Activated naive CD4-positive, alpha-beta T cell treated with Interleukin-2 at 50 U/mL for 16 hours (primary cell): ENCODE measurements at regions not wholly inside any gene's neighbourhood (a gene's known extent, or its start where the extent isn't known, plus 50 kb on each side); places are given as distances from the start of the nearest gene placed in this dataset.

Source experiments
- DNase-seq: peaks from one replicate; pipeline ENCODE4 v3.0.0-alpha.2; 2020

DNA sequence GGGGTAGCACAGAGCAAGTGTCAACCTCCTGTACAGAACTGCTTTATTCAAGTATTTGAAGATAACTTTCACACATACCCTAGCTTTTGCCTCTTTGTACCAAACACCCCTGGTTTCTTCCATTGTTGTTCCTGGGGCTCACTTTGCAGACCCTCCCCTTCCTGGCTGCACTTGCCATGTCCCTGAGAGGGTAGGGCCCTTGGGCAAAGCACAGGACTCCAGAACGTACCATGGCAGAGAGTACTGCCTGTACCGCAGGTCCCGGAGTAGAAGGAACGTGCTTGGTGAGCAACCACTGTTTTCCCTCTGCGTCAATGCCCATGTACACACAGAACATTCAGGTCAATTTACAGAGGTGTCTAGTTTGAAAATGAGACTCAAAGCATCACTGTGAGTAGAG lies 290.4 kb downstream of the EN1 start:
- no peak for DNase-seq

- no peak for DNase-seq
Measured at GRCh38 chr2:118554616-118555015, 292.8 kb downstream of the EN1 start.

DNA sequence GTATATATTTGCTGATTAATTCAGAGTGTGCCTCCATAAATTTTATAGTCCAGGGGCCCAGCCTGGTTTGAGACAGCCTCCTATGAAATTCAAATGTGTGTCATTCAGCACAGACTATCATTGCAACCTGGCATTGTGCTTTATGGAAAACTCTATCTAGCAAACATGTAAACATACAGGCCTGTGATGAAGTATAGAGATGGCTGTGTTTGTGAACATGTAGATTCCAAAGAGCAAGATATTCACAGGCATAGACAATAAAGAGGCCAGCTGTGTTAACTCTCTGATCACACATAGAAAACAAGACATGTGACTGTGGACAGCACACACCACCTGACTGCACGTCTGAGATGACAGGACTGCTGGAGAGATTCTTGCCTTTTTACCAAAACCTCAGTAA lies 297.9 kb downstream of the EN1 start:
- DNase-seq: no peak

GRCh38 chr2:118548880-118549488 lies 298.5 kb downstream of the EN1 start:
- no peak for DNase-seq

DNA sequence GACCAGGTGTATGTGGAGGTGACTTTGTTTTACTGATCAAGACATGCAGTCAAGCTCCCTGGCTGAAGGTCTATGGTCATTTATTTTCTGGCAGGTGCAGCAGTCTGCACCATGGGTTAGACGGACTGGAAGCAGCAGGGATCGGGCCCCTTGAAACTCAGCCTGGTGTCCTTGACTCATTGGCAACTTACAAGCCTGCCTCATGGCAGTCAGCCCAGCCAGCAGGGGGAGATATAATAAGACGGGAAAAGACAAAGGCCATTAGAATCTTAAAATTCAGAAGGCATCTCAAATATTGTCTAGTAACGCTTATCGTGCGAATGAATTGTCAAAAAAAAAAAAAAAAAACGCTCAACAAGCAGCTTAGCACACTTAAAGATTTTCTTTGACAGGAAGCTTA lies 308.2 kb downstream of the EN1 start:
- DNase-seq: no peak

DNA sequence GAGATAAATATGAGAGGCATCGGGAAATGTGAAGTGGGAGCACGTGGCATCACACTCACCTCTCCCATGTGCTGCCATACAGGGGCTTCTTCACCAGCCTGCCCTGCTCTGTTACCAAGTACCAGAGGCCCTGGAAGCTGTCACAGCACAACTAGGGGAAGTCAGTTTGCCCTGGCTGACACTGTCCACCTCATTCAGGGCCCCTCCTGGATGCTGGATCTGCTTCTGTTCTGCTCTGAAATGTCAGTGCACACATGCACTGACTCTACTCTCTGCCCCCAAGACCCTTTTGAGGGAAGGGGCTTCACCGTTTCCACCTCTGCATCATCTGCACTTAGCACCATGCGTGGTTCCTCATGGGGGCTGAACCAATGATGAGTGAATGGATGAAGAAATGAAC lies 311.1 kb downstream of the EN1 start:
- DNase-seq: no peak

- no peak for DNase-seq
Measured at GRCh38 chr2:118535818-118536212, 311.6 kb downstream of the EN1 start.

- no peak for DNase-seq
Measured at GRCh38 chr2:118535171-118535817, 312.2 kb downstream of the EN1 start.

DNA sequence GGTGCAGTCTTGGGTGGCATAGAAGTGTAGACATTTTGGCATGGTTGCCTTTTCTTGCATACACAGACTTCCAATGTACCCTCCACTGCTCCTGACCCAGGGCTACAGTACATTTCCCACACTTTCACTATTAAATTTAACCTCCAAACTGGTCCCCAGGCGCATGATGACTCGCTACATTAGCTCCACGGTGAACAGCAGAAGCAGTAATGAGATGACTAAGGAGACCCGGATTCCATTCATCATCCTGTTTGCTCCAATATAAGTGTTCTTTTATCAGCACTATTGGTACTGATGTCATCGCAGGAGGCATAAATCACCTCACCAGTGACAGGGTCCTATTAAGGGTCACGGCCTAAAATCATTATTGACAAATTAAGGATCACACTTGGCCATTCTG lies 316.5 kb downstream of the EN1 start:
- DNase-seq: no peak

DNA sequence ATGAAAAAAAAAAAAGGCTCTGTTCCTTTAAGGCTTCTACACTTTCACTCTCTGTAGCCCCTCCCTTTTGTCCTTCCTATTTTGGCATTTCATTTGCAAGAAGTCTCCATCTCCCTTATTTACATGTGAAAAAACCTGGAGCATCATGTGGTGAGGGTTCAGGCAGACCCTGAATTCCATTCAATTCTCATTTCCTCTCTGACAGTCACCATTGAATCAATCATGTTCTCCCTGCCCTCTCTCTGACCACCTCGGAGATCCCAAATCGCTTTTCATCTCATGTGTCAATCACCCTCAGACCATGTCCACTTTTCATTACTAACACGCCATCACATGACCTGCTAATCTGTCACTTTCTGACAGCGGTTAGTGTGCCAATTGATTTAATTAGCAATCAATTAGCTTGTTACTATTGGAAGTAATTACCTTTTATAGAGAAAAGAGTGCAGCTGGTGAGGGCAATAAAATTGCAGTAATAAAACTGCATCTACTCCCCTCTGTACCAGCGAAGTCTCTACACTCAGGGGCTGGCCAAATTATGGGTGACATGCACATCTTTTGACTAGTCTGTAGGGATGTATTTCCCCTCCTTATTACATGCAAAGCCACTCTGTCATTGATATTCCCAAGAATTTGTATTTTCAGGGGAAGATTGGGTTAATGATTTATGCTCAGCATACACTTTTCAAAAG lies 317.4 kb downstream of the EN1 start:
- DNase-seq: no peak

DNA sequence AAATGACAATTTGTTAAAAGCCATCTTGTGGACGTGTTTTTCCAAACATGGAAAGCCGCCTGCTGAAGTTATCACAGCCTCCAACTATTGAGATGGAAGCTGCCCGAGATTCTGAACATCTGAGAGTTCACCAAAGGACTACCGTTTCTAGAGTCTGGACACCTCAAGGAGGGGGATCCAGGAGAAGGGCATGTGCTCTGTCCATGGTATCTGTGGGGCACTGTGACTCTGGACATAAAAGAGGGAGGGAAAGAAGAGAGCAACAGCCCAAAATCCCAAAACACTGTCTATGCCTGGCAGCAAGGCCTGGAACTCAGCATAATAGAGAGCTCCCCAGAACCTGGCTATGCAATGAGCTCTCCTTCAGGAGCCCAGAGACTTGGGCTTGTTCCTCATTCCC lies 319.9 kb downstream of the EN1 start:
- no peak for DNase-seq

GRCh38 chr2:118525346-118525745 lies 322.1 kb downstream of the EN1 start:
- no peak for DNase-seq

DNA sequence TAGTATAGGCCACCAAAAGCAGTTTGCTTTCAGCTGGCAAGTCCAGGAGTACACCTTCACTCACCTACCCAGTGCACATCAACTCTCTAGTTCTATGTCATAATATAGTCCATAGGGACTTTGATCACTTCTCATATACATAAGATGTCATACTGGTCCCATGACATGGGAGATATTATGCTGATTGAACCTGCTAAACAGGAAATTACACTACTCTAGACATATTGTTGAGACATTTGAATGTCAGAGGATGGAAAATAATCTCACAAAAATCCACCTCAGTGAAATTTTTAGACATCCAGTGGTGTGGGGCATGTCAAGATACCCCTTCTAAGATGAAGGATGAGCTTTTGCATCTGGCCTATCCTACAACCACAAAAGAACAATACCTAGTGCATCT lies 322.5 kb downstream of the EN1 start:
- DNase-seq: no peak

DNA sequence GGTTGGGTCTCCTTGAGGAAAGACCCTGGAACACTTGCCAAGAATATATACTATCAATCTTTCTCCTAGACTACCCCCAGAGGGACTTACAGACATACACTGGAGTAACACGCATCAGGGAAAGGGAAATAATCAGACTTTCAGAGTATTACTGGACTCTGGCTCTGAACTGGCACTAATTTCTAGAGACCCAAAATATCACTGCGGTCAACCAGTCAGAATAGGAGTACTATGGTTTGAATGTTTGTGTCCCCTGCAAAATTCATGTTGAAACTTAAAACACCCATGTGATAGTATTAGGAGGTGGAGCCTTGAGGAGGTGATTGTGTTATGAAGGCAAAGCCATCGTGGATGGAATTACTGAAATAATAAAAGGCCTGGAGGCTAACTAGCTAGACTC lies 323.7 kb downstream of the EN1 start:
- DNase-seq: no peak

GRCh38 chr2:118521960-118522359 lies 325.5 kb downstream of the EN1 start:
- DNase-seq: no peak

GRCh38 chr2:118521272-118521671 lies 326.2 kb downstream of the EN1 start:
- DNase-seq: no peak

DNA sequence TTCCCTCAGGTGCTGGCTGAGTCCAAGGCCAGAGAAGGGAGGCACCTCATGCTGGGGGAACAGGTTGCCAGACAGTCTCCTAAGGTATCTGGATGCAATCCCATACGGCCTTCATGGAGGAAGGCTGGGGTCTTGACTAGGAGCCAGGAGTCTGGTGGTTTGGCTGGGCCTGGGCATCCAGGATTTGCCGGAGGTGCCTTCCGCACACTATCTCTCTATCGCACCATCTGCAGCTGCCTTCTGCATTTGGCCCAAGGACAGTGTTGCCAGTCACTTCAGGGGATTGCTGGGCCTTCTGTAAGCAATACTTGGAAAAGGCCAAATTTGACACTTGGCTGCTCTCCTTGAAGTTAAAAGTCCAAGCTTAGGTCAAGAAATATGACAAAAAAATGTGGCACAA lies 327.2 kb downstream of the EN1 start:
- DNase-seq: no peak

DNA sequence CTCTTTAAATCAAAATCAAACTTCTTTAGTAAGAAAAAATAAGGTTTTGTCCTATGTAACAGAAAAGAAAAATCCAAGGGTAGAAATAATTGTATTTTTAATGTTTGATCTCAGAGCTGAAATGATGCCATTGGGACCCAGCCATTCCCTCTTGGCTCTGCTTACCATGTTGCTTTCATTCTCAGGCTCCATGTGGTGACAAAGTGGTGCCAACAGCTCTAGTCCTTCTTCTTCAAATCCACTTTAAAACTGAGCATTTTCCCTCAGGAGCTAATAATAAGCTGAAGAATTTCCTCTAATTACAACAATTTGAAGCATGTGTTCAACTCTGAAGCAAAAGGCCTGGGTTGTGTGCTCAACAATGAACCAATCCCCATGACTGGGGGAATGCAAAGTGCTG lies 327.9 kb downstream of the EN1 start:
- no peak for DNase-seq

DNA sequence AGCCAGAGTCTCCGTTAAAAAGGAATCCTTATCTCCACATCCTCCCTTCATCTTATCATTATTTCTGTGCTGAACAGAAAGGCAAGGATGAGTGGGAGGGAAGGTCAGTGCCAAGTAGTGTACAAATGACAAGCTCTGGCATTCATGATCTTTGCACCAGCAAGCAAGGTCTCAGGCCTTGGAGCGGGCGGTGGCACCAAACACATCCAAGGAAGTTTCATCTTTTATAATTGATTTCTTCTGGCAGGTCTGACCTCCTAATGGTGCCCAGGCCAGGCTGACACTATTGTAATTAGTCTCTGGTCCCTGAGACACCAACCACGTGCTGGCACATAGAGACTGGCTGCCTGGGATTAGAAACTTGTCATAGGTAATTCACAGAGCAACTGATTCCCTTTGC lies 336.6 kb downstream of the EN1 start:
- DNase-seq: no peak

GRCh38 chr2:118509319-118510004 lies 338.0 kb downstream of the EN1 start:
- no peak for DNase-seq

GRCh38 chr2:118508282-118508681 lies 339.2 kb downstream of the EN1 start:
- no peak for DNase-seq

GRCh38 chr2:118505436-118505835 lies 342.0 kb downstream of the EN1 start:
- no peak for DNase-seq

DNA sequence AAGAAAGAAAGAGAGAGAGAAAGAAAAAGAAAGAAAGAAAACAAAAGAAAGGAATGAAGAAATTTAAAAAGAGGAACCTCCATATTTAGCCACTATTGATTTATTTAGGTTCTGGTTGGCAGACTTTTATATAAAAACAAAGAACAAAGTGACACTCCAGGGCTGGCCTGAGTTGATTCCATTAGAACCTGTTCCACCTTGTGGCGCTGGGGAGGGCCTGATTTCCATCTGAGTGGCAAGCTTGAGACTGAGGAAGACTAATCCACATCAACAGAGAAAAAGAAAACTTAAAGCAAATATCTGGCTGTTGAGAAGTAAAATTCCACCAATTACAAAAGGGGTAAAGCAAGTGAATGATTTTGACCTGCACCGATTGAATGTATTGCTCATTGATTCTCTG lies 345.3 kb downstream of the EN1 start:
- no peak for DNase-seq

DNA sequence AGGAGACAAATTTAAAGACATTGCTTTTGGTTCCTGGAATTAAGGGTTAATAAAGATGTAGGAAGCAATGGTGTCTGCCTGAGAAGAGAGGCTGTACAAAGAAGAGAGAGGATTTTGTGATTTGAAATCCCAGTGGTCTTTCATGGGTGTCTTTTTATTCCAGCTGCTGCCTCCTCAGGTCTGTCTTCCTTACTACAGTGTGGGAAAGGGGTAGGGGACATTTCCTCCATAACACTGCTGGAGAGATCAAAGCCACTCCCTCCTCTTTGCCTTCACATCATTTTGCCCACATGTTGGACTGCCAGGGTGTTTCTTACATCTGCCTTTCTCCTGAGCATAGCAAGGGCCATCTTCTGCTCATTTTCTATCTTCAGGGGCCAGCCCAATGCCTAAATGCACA lies 348.5 kb downstream of the EN1 start:
- no peak for DNase-seq
